GM08714 (cell line): ENCODE measurements at regions not wholly inside any gene's neighbourhood (a gene's known extent, or its start where the extent isn't known, plus 50 kb on each side); places are given as distances from the start of the nearest gene placed in this dataset.

Source experiments
- H3K4me3 ChIP-seq: fragments of 200-500 bp; sonication (Bioruptor generic); 2 replicates; pipeline ENCODE4 v1.5.1; 2014; ENCODE audit warnings: mild to moderate bottlenecking, low read length, inconsistent platforms
- ZNF274 ChIP-seq: IDR thresholded peaks from 2 replicates; pipeline ENCODE4 v1.6.1; 2012; ENCODE audit warnings: mild to moderate bottlenecking, low read depth, low read length

DNA sequence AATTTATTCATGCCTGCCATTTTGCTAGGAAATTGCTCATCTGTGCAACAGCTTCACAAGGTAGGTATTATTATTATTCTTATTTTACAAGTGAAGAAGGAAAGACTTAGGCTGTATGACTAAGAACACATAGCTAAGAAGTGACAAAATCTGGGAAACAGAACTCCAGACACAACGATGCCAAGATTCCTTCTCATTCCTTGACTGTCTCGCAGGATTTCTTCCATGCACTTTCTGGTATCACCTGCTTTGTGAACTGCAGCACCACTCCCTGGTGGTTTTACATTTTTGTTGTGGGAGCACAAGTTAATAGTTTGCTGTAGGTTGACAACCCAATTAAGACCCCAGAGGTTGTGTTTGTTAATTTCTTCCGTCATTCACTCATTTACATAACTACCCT, 188.5 kb downstream of the LACC1 start:
- no peak overlapping the region for H3K4me3 ChIP-seq
- TF ChIP-seq ZNF274, result no peak

DNA sequence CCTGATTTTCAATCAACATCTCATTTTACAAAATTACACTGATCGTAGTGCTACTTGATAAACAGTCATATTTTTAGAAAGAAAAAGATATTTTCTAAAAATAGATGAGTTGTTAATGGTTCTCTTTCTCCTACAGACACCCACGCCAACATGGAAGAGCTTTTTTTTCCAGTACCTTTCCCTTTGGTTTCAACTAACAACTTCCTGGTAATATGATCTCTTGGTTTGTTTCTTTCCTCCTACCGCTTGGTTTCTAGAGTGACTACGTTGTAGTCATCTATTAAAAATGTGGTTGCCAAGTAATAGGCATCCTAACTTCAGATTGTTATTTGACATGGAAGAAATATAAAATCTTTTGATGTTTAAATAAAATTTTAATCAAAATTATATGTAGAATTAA, 189.0 kb downstream of the LACC1 start:
- H3K4me3 ChIP-seq, result no peak overlapping the region
- TF ChIP-seq ZNF274, result no peak

- no peak overlapping the region for H3K4me3 ChIP-seq
- no peak for TF ChIP-seq ZNF274
Measured at GRCh38 chr13:44072536-44072935, 192.8 kb downstream of the LACC1 start.

DNA sequence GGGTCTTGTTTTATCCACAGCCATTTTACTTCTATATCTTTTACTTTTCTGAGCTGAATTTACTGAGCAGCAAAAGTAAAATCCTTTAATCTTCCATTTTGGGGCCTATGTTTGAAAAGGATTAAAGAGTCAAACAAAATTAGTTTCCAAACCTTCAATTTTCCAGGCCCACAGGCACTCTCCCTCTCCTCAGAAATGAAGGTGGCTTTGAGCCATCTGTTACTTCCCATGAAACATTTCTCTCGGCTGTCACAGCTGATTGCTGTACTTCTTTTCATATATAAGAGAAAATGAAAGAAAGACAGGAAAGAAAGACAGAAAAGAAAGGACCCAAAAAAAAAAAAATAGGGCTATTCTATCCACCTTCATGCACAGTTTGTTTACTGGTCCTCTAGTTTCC, 194.9 kb downstream of the LACC1 start:
- H3K4me3 ChIP-seq, result no peak overlapping the region
- TF ChIP-seq ZNF274, result no peak

- no peak for TF ChIP-seq ZNF274
- H3K4me3 ChIP-seq, result no peak overlapping the region
Measured at GRCh38 chr13:44075113-44075512, 195.4 kb downstream of the LACC1 start.

DNA sequence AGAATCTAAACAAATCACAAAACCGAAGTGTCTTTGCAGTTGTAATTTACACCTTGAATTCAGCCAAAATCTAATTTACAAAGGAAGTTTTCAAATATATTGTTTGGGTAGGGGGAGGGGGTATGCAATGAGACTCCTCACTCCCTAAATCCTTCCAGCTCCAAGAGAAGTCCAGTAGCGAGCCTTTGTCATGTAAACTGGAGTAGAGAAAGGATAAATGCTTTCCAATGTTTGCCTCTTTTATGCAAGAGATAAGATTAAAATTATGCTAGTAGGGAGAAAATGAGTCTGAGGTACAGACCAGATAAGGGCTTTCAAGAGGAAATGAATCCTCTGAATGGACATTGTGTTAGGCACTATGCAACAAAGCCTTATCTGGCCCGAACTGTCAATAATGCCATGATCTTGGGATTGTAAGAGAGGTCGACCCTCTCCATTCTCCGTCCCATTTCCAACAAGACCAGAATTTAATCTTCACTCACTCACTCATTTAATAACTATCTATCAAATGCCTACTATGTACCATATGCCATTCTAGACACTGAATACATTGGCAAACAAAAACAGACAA, 199.2 kb downstream of the LACC1 start:
- H3K4me3 ChIP-seq, result no peak overlapping the region

GRCh38 chr13:44079413-44080205, 199.9 kb downstream of the LACC1 start:
- H3K4me3 ChIP-seq, result no peak overlapping the region
- TF ChIP-seq ZNF274, result no peak

More for the DNA sequence above, 199.2 kb downstream of the LACC1 start:
- TF ChIP-seq ZNF274, result no peak

DNA sequence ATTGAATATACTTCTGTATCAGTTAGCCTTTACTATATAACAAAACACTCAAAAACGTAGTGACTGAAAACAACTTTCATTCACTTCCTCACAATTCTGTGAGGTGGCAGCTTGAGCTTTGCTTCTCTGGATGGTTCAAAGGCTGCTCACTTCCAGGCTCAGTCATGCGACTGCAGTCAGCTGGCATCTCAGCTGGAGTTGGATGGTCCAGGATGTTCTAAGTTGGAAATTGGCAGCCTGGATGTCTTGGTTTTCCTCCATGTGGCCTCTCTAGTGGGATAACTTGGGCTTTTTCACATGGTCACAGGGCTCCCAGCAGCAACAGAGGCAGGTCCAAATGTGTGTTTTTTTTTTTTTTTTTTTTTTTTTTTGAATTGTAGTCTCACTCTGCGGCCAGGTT, 204.4 kb downstream of the LACC1 start:
- TF ChIP-seq ZNF274, result no peak
- no peak overlapping the region for H3K4me3 ChIP-seq

- no peak for TF ChIP-seq ZNF274
- no peak overlapping the region for H3K4me3 ChIP-seq
Measured at GRCh38 chr13:44086389-44086788, 206.7 kb downstream of the LACC1 start.

DNA sequence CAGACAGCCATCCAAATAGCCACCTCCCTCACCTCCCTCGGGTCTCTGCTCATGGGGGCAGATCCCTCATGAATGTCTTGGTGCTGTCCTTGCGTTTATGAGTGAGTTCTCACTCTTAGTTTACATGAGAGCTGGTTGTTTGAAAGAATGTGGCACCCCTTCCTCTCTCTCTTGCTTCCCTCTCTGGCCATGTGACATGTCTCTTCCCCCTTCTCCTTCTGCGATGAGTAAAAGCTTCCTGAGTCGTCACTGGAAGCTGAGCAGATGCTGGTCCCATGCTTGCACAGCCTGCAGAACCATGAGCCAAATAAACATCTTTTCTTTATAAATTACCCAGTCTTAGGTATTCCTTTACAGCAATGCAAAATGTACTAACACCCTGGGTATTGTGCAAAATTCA, 208.7 kb downstream of the LACC1 start:
- TF ChIP-seq ZNF274, result no peak
- H3K4me3 ChIP-seq, result no peak overlapping the region

DNA sequence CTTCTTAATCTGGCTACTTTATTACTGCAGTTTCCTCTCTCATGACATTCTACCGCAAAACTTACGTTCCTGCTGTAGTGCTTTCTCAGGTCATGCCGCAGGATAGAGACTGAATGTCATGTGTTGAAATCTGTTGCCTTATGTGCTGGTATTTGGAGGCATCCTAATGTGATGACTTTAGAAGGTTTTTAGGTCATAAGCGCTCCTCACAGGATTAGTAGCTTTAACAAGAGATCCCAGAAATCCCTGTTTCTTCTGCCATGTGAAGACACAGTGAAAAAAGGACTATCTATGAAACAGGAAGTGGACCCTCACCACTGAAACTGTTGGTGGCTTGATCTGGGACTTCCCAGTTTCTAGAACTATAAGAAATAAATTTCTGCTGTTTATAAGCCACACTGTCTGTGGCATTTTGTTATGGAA, 209.3 kb downstream of the LACC1 start:
- no peak overlapping the region for H3K4me3 ChIP-seq
- TF ChIP-seq ZNF274, result no peak

DNA sequence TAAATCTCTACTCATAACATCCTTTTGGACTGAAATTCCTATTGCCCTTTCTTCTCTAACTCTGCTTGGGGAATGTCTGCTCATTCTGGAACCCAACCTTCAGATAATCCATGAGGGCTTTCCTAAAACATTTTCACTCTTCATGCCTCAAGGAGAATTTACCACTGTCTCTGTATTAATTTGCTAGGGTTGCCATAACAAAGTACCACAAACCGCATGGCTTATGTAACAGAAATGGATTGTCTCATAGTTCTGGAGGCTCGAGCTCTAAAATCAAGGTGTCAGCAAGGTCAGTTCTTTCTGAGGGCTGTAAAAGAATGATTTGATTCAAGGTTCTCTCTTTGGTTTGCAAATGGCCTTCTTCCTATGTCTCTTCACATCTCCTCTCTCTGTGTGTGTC, 209.7 kb downstream of the LACC1 start:
- no peak overlapping the region for H3K4me3 ChIP-seq
- no peak for TF ChIP-seq ZNF274

DNA sequence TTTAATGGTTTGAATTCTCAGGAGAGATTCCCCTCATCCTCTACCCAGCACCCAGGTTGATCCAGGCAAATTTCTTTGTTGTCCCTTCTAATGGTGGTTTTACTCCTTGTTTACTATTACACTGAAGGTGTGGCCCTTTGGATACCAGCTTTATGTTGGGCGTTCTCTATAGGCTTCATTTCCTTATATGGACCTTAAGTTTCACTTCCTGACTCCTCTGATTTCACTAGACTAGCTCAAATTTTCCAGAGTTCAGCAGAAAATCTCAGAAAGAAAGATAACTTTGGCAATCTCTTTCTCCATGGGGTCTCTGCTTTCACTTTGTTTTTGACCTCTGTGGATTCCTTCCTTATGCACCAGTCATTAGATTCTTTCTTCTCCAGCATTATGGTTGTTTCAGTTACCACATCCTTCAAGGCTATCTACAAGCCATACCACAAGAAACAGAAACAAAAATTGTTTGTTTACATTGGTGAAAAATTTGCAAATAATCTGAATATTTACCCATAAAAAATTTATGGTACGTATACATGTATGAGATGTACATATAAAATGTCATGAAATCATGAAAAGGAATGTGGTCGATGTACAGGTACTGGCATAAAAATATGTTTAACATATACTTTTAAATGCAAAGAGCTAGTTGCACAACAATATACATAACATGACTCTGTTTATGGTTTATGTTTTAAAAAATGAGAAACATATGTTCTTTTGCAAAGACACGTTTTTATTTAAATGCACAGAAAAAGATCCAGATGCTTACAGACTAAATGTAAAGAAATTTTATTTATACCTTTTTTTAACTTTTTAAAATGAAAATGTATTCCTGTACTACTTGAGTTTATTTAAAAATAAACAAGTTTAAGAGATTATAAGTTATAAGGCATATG, 212.6 kb downstream of the LACC1 start:
- no peak for TF ChIP-seq ZNF274
- no peak overlapping the region for H3K4me3 ChIP-seq
